Nephron progenitor cell (in vitro differentiated cells): ENCODE measurements at regions not wholly inside any gene's neighbourhood (a gene's known extent, or its start where the extent isn't known, plus 50 kb on each side); places are given as distances from the start of the nearest gene placed in this dataset.

Experiments
- DNase-seq: peaks from one replicate; pipeline ENCODE4 v3.0.0; 2021
- H3K27ac Mint-ChIP-seq: 2 replicates; pipeline ENCODE4 v1.8.0; 2021; ENCODE audit warnings: mild to moderate bottlenecking, moderate library complexity, mixed read lengths
- H3K27me3 Mint-ChIP-seq: 2 replicates; pipeline ENCODE4 v1.8.0; 2021; ENCODE audit warnings: mild to moderate bottlenecking, low read depth, mixed read lengths; ENCODE audit not compliant: poor library complexity
- H3K36me3 Mint-ChIP-seq: 2 replicates; pipeline ENCODE4 v1.8.0; 2021; ENCODE audit warnings: low read depth, mixed read lengths
- H3K4me1 Mint-ChIP-seq: 2 replicates; pipeline ENCODE4 v1.8.0; 2021; ENCODE audit warnings: mixed read lengths
- H3K4me3 Mint-ChIP-seq: 2 replicates; pipeline ENCODE4 v1.8.0; 2021; ENCODE audit warnings: mild to moderate bottlenecking, moderate library complexity, mixed read lengths
- H3K9me3 Mint-ChIP-seq: 2 replicates; pipeline ENCODE4 v1.8.0; 2021; ENCODE audit warnings: mild to moderate bottlenecking, moderate library complexity, mixed read lengths
- CTCF ChIP-seq: fragments of 200-600 bp; sonication (generic); IDR thresholded peaks from 2 replicates; pipeline ENCODE4 v1.5.0; 2021; ENCODE audit warnings: antibody characterized with exemption

DNA sequence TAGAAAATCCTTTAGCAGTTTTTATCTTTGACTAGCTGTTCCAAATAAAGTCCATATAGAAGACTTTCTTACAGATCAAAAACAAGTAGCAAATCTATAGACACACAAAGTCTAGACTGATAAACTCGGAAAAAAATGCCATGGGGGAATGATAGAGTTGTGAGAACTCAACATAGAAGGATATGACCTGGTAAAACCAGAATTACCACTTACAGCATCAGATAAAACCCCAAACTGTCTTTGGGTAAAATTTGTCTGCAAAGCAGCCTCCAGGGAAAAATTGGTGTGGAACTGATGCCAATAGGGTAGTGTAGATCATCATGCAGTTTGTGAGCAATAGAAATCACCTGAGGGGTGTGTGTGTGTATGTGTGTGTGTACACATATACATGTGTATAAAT lies 579.1 kb downstream of the SPOCK3 start:
- Mint-ChIP-seq H3K4me3 (no peak overlapping the region), H3K36me3 (no peaks in the 10 kb centered on the region), H3K27me3 (peaks cover 4% of the 10 kb centered on the region), H3K4me1 (peaks cover 10% of the 10 kb centered on the region), H3K27ac (no peak overlapping the region), H3K9me3 (no peaks in the 10 kb centered on the region)
- no peak for TF ChIP-seq CTCF
- no peak for DNase-seq

DNA sequence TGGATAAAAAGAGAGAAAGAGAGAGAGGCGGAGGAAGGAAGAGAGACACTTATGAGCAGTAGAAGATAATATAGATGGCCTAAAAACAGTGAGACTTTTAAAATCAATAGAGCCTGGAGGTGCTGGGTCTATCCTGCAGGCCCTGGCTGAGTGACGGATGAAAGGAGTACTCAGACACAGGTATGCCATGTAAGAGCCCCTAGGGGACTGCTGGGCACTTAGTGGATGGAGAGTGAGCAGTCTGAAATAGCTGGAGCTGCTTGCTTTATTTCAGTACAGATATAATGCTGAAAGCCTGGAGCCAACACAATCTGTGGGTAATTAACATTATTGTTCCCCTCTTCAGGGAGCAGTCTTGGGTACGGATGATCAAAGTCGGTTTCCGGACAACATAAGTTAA lies 578.6 kb downstream of the SPOCK3 start:
- TF ChIP-seq CTCF: no peak
- Mint-ChIP-seq H3K4me3 (no peak overlapping the region), H3K27ac (no peak overlapping the region), H3K36me3 (no peaks in the 10 kb centered on the region), H3K9me3 (no peaks in the 10 kb centered on the region), H3K27me3 (peaks cover 4% of the 10 kb centered on the region), H3K4me1 (peaks cover 15% of the 10 kb centered on the region)
- DNase-seq: no peak

DNA sequence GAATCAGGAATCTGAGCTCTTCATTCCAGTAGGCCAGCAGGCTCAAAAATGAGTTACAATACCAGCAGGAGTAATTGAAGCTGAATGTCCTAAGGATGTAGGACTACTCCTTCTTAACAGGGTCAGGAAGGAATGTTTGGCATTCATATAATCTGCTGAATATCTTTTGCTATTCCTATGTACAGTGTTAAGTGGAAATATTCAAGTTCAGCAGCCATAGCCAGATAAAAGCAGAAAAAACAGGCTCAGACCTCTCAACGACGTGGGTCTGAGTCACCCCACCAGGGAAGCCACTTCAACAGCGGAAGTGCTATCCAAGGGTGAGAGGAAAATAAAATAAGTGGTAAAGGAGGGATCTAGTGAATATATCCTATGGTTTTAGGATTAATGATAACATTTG lies 577.0 kb downstream of the SPOCK3 start:
- H3K27me3 Mint-ChIP-seq: peaks cover 4% of the 10 kb centered on the region
- H3K27ac Mint-ChIP-seq: no peak overlapping the region

GRCh38 chr4:166658585-166658984 lies 575.7 kb downstream of the SPOCK3 start:
- peaks cover 4% of the 10 kb centered on the region for H3K27me3 Mint-ChIP-seq
- H3K9me3 Mint-ChIP-seq: no peaks in the 10 kb centered on the region
- no peak overlapping the region for H3K27ac Mint-ChIP-seq
- no peaks in the 10 kb centered on the region for H3K36me3 Mint-ChIP-seq
- DNase-seq: no peak
- peaks cover 25% of the 10 kb centered on the region for H3K4me1 Mint-ChIP-seq
- H3K4me3 Mint-ChIP-seq: no peak overlapping the region
- TF ChIP-seq CTCF: no peak

More for the DNA sequence above, 577.0 kb downstream of the SPOCK3 start:
- Mint-ChIP-seq H3K4me3 (no peak overlapping the region), H3K4me1 (peaks cover 20% of the 10 kb centered on the region), H3K9me3 (no peaks in the 10 kb centered on the region), H3K36me3 (no peaks in the 10 kb centered on the region)
- TF ChIP-seq CTCF: no peak
- DNase-seq: no peak

DNA sequence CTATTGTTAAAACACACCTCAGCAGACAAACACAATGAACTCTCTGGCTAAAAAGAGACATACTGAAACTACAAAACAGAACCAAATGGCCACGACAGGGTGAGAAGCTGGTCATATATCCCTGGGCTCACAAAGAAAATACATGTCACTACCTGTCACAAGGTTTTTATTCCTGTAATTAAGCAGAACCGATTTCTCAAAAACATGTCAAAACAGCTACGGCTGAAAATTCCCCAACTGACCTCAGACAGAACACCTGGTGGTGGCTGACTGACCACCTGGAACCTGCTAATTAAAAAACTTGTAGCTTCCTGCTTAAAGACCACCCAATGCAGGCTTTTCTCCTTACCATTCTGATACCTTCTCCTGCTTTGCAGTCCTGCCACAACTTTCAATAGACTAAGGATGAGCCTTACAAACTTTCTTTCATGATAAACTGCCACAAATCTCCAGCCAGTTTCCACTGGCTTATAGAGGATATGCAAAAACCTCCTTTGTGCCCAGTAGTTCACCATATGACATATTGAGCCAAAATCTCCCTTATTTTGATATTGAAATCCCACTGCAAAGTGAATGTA lies 571.9 kb downstream of the SPOCK3 start:
- H3K4me1 Mint-ChIP-seq: peaks cover 25% of the 10 kb centered on the region
- peak overlapping the region; percentile 74 for H3K27ac Mint-ChIP-seq
- DNase-seq: no peak
- H3K9me3 Mint-ChIP-seq: no peaks in the 10 kb centered on the region
- peaks cover 2% of the 10 kb centered on the region for H3K27me3 Mint-ChIP-seq
- TF ChIP-seq CTCF: no peak
- H3K4me3 Mint-ChIP-seq: no peak overlapping the region
- no peaks in the 10 kb centered on the region for H3K36me3 Mint-ChIP-seq

DNA sequence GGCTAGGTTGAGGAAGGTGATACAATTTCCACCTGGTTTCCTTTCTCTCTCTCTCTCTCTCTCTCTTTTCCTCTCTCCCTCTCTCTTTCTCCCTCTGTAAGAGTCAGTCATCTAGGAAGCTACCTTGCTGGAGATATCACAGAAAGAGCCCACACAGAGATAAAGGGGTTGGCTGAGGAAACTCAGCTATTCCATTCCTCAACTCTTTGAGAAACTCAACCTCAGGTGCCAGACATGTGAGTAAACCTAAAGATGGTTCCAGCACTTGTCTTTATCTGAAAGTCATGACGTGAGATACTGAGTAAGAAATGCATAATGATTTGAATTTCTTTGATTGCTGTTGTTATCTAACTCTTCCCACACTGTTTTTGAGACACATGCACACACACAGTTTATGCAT lies 564.0 kb downstream of the SPOCK3 start:
- Mint-ChIP-seq H3K4me3 (no peak overlapping the region), H3K9me3 (no peaks in the 10 kb centered on the region), H3K4me1 (no peaks in the 10 kb centered on the region), H3K27me3 (no peaks in the 10 kb centered on the region), H3K27ac (no peak overlapping the region), H3K36me3 (no peaks in the 10 kb centered on the region)
- no peak for TF ChIP-seq CTCF
- no peak for DNase-seq
